ENCODE measurements at regions not wholly inside any gene's neighbourhood (a gene's known extent, or its start where the extent isn't known, plus 50 kb on each side); places are given as distances from the start of the nearest gene placed in this dataset.

DNA sequence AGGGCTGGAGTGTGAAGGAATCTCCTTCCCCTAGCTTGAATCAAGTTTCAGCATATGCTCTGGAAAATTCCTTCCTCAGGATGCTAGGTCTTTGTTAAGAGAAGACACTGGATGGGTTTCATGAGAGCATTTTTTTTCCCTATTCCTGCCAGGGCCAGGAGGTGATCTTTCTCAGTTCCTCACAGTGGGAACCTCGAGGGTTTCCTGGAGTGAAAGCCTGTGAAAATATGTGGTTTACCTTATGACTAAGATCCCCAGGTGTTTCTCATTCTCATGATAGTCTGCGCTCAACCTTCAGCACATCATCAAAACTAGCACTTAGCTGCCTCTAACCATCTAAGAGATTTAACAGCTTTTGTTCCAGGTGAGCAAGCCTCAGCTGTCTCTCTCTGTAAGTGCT lies 985.3 kb upstream of the FAT3 start:
- H3K27me3 ChIP-seq (ENCODE audit: control insufficient read depth, insufficient read depth, low read length): no peaks in the 10 kb centered on the region
- DNase-seq (ENCODE audit: low read depth): no peak
- TF ChIP-seq, protein P1, sequence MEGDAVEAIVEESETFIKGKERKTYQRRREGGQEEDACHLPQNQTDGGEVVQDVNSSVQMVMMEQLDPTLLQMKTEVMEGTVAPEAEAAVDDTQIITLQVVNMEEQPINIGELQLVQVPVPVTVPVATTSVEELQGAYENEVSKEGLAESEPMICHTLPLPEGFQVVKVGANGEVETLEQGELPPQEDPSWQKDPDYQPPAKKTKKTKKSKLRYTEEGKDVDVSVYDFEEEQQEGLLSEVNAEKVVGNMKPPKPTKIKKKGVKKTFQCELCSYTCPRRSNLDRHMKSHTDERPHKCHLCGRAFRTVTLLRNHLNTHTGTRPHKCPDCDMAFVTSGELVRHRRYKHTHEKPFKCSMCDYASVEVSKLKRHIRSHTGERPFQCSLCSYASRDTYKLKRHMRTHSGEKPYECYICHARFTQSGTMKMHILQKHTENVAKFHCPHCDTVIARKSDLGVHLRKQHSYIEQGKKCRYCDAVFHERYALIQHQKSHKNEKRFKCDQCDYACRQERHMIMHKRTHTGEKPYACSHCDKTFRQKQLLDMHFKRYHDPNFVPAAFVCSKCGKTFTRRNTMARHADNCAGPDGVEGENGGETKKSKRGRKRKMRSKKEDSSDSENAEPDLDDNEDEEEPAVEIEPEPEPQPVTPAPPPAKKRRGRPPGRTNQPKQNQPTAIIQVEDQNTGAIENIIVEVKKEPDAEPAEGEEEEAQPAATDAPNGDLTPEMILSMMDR (IDR thresholded peaks at IDR 0.05; ENCODE audit: insufficient read depth, low read length, poor library complexity, severe bottlenecking): no peak
- H3K36me3 ChIP-seq (ENCODE audit: control insufficient read depth, insufficient read depth, low read length): no peaks in the 10 kb centered on the region
- H3K4me3 ChIP-seq (ENCODE audit: low read depth, low read length): no peak overlapping the region

DNA sequence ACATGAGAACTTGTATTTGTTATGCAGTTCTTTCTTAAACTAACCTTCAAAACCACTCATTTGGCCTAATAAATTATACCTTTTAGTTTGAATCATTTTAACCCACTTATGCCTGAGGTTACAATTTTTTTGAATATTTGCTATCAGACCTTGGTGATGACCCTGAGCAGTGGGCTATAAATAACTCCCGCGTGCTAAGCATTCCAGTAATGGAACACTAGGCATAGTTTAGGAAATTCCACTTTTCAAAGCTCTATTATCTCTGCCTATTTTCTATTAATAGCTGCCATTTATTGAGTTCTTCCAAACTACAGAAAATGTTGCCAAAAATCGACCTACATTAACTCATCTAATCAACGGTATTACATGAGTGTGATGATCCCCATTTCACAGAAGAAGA lies 993.4 kb upstream of the FAT3 start:
- Histone ChIP-seq H3K4me3 (ENCODE audit: low read depth, low read length) (no peak overlapping the region), H3K36me3 (ENCODE audit: control insufficient read depth, insufficient read depth, low read length) (no peaks in the 10 kb centered on the region), H3K27me3 (ENCODE audit: control insufficient read depth, insufficient read depth, low read length) (no peaks in the 10 kb centered on the region)
- TF ChIP-seq, protein P1 (IDR thresholded peaks at IDR 0.05; ENCODE audit: insufficient read depth, low read length, poor library complexity, severe bottlenecking): no peak
- DNase-seq (ENCODE audit: low read depth): no peak

DNA sequence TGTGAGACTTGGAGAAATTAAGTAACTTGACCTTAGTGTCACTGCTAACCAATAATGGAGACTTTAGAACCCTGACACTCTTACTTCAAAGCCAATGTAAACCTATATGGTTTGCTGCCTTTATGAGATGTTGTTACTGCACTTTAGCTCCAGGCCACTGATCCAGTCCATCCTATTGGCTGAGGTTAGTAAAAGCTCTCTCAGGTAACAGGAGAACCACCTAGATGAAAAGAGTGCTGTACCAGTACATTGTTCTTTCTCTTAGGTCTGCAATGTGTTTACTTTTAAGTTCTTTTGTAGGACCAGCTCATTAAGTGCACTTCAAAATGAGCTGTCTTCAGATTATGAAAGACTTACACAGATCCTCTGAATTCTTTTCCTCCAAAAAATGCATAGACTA lies 994.0 kb upstream of the FAT3 start:
- H3K27me3 ChIP-seq (ENCODE audit: control insufficient read depth, insufficient read depth, low read length): no peaks in the 10 kb centered on the region
- H3K4me3 ChIP-seq (ENCODE audit: low read depth, low read length): no peak overlapping the region
- no peaks in the 10 kb centered on the region for H3K36me3 ChIP-seq (ENCODE audit: control insufficient read depth, insufficient read depth, low read length)
- DNase-seq (ENCODE audit: low read depth): no peak
- TF ChIP-seq, protein P1 (IDR thresholded peaks at IDR 0.05; ENCODE audit: insufficient read depth, low read length, poor library complexity, severe bottlenecking): no peak

DNA sequence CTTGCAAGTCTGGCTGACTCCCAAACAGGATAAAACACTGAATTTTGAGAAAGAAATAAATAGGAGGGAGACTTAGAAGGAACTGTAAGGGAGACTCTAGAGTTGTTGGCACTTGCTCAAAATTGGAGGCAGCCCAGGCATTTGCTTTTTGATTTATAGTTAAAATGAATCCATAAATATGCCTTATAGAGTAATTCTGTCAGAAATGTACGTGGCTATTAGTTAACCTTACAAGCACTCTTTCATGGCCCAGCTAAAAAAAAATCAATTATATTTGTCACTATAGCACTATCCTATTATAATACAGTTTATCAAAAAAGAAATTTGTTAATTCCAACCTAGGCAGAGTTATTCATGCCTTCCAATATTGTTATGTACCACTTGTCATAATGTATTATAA lies 1000.0 kb upstream of the CHORDC1 start:
- Histone ChIP-seq H3K4me3 (ENCODE audit: low read depth, low read length) (no peak overlapping the region), H3K36me3 (ENCODE audit: control insufficient read depth, insufficient read depth, low read length) (no peaks in the 10 kb centered on the region), H3K27me3 (ENCODE audit: control insufficient read depth, insufficient read depth, low read length) (no peaks in the 10 kb centered on the region)
- TF ChIP-seq, protein P1 (IDR thresholded peaks at IDR 0.05; ENCODE audit: insufficient read depth, low read length, poor library complexity, severe bottlenecking): no peak
- no peak for DNase-seq (ENCODE audit: low read depth)

DNA sequence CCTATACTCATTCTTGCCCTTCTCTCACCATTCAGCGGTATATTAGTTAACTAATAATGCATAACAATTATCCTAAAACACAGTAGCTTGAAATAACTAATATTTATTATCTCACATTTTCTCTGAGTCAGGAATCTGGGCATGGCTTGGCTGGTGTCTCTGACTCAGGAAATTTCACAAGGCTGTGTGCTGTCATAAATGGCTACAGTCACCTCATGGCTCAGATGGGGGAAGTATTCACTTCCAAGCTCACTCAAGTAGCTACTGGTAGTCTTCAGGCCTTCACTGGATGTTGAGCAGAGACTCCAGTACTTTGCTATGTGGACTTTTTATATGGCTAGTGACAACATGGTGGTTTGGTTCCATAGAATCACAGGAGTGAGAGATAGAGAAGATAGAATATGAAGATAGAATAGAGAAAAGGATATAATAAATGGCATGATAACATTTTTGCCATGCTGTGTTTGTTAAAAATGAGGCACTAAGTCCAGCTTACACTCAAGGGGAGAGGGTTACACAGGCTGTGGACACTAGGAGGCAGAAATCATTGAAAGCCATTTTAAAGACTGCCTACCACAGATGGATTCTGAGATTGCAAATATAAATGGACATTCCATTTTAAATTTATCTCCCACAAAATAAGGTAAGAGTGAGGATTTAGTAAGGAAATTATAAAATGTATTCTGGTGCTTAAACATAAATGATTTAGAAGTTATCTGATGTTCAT lies 997.8 kb upstream of the CHORDC1 start:
- no peaks in the 10 kb centered on the region for H3K36me3 ChIP-seq (ENCODE audit: control insufficient read depth, insufficient read depth, low read length)
- no peaks in the 10 kb centered on the region for H3K27me3 ChIP-seq (ENCODE audit: control insufficient read depth, insufficient read depth, low read length)
- no peak overlapping the region for H3K4me3 ChIP-seq (ENCODE audit: low read depth, low read length)
- DNase-seq (ENCODE audit: low read depth): peak; percentile 12
- TF ChIP-seq, protein P1 (IDR thresholded peaks at IDR 0.05; ENCODE audit: insufficient read depth, low read length, poor library complexity, severe bottlenecking): no peak

DNA sequence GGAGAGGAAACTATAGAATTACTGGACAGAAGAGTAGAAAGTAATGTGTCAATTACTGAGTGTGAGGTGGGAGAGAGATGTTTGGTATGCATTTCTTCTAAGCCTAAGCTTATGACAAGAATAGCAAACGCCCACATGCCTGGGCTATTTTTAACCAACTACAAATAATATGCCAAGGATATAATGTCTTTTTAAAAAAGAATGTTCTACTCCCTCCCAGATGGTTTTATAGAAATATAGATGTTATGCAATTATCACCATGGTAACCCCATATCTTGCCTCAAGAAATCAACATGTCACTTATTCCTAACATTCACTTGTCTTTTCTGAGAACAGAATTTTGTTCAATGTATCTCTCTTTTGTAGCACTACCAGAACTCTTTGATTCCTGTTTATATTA lies 996.7 kb upstream of the CHORDC1 start:
- TF ChIP-seq, protein P1 (IDR thresholded peaks at IDR 0.05; ENCODE audit: insufficient read depth, low read length, poor library complexity, severe bottlenecking): no peak
- DNase-seq (ENCODE audit: low read depth): no peak
- Histone ChIP-seq H3K27me3 (ENCODE audit: control insufficient read depth, insufficient read depth, low read length) (no peaks in the 10 kb centered on the region), H3K4me3 (ENCODE audit: low read depth, low read length) (no peak overlapping the region), H3K36me3 (ENCODE audit: control insufficient read depth, insufficient read depth, low read length) (no peaks in the 10 kb centered on the region)

Data from kidney epithelial cell (primary cell).